ENCODE measurements at regions not wholly inside any gene's neighbourhood (a gene's known extent, or its start where the extent isn't known, plus 50 kb on each side); places are given as distances from the start of the nearest gene placed in this dataset.

DNA sequence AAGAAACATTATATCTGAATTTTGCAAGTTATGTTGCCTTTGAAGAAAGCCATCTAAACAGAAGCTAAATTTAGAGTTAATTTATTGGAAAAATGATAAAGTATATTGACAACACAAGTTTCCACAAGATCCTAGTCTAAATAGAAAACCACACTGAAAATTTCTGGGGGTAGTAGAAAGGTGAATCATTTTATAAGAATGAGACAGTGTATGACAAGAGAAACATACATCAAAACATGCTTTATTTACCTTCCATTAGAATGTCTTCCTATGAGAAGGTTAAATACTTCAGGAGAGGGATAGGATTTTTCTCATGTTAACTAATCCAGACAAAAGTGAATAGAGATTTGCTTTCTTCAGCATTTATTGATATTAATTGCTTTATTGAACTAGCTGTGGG lies 1389.8 kb upstream of the ZEB2 start:
- TF ChIP-seq, protein P1, sequence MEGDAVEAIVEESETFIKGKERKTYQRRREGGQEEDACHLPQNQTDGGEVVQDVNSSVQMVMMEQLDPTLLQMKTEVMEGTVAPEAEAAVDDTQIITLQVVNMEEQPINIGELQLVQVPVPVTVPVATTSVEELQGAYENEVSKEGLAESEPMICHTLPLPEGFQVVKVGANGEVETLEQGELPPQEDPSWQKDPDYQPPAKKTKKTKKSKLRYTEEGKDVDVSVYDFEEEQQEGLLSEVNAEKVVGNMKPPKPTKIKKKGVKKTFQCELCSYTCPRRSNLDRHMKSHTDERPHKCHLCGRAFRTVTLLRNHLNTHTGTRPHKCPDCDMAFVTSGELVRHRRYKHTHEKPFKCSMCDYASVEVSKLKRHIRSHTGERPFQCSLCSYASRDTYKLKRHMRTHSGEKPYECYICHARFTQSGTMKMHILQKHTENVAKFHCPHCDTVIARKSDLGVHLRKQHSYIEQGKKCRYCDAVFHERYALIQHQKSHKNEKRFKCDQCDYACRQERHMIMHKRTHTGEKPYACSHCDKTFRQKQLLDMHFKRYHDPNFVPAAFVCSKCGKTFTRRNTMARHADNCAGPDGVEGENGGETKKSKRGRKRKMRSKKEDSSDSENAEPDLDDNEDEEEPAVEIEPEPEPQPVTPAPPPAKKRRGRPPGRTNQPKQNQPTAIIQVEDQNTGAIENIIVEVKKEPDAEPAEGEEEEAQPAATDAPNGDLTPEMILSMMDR (IDR thresholded peaks at IDR 0.05 in 2 of 3, conservative IDR thresholded peaks at IDR 0.05 in 1 of 3; ENCODE audit: borderline replicate concordance in 1 of 3, insufficient read depth in 1 of 3, low read depth in 2 of 3, low read length in 2 of 3), result no peak
- TF ChIP-seq POLR2AphosphoS5 (IDR thresholded peaks at IDR 0.05; ENCODE audit: low read depth, low read length) (no peak), CEBPB (IDR thresholded peaks at IDR 0.05; ENCODE audit: low read depth) (no peak), YY1 (IDR thresholded peaks at IDR 0.05; ENCODE audit: extremely low read depth, insufficient replicate concordance, low read depth, low read length) (no peak)
